Pons (tissue), 1 donor: ENCODE measurements at regions not wholly inside any gene's neighbourhood (a gene's known extent, or its start where the extent isn't known, plus 50 kb on each side); places are given as distances from the start of the nearest gene placed in this dataset.
"Not testable (repeated sequence)": the region's sequence is repeated elsewhere in the genome, so short reads cannot be mapped to it uniquely, and the experiment has no call there.

Source experiments
- DNase-seq: peaks from one replicate; pipeline ENCODE4 v3.0.0-alpha.2; 2016; ENCODE audit warnings: low spot score

GRCh38 chr1:65063025-65063424 is 85.0 kb upstream of the AK4 start:
- no peak for DNase-seq

- no peak for DNase-seq
Observed at GRCh38 chr1:65064981-65065380, 83.0 kb upstream of the AK4 start.

GRCh38 chr1:65065524-65066418 is 82.2 kb upstream of the AK4 start:
- DNase-seq = no peak

GRCh38 chr1:65066419-65066765 is 81.6 kb upstream of the AK4 start:
- no peak for DNase-seq

- DNase-seq = peak; percentile 87
Observed at GRCh38 chr1:65066766-65067490, 81.1 kb upstream of the AK4 start.

GRCh38 chr1:65067491-65068201 is 80.4 kb upstream of the AK4 start:
- DNase-seq = peak; percentile 92

GRCh38 chr1:65068202-65069010 is 79.6 kb upstream of the AK4 start:
- DNase-seq = peak; percentile 73

- no peak for DNase-seq
Observed at GRCh38 chr1:65069011-65069565, 78.9 kb upstream of the AK4 start.

- DNase-seq = no peak
Observed at GRCh38 chr1:65072845-65073244, 75.2 kb upstream of the AK4 start.

- peak; percentile 71 for DNase-seq
Observed at GRCh38 chr1:65075123-65075976, 72.7 kb upstream of the AK4 start.

GRCh38 chr1:65077369-65077768 is 70.6 kb upstream of the AK4 start:
- DNase-seq = no peak

- DNase-seq = no peak
Observed at GRCh38 chr1:65079941-65080340, 68.1 kb upstream of the AK4 start.

- no peak for DNase-seq
Observed at GRCh38 chr1:65082346-65083040, 65.5 kb upstream of the AK4 start.

GRCh38 chr1:65083263-65083896 is 64.6 kb upstream of the AK4 start:
- DNase-seq = no peak

GRCh38 chr1:65084066-65084465 is 63.9 kb upstream of the AK4 start:
- no peak for DNase-seq

GRCh38 chr1:65087519-65087918 is 60.5 kb upstream of the AK4 start:
- DNase-seq = not testable (repeated sequence)

- DNase-seq = no peak
Observed at GRCh38 chr1:65090406-65090805, 57.6 kb upstream of the AK4 start.

- DNase-seq = no peak
Observed at GRCh38 chr1:65092691-65093090, 55.3 kb upstream of the AK4 start.

GRCh38 chr1:65097076-65097475 is 50.9 kb upstream of the AK4 start:
- no peak for DNase-seq
